ENCODE measurements at regions not wholly inside any gene's neighbourhood (a gene's known extent, or its start where the extent isn't known, plus 50 kb on each side); places are given as distances from the start of the nearest gene placed in this dataset.

DNA sequence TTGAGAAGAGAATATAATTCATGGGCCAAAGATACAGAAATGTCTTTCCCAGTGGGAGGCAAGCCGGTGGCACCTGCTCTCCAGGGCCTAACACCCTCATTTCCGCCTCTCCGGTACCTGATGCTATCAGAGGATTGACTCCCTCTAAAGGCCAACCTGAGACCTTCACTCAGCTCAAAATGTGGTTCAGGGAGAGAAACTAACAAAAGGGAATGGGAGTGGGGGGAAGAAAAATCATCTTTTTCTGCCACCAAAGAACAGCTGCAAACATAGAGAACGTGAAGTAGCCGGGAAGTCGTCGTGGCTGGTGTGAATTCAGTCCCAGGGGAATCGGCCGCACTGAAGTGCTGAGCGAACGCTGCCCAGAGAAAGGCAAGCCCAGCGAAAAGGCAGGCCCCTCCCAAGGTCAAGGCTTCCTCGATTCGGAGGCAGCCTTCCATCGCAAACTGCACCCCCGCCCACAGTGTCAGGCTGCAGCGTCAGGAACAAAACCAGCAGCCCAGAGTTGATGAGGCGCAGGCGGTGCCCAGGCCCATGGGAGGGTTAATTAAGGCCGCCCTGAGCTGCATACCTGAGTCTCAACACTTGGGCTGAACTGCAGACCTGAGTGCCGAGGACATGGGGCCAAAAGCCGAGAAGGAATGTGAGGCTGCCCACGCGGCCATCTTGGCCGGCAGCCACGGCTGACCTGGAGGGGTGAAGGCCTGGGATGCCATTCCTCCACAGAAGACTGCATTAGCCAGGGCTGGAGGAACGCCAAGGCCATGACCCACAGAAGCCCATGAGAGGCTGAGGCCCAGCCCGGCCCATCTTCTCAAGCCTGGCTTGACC lies 160.2 kb downstream of the PSMG1 start:
- peak; percentile 42 for DNase-seq (ENCODE audit: low read depth)

DNA sequence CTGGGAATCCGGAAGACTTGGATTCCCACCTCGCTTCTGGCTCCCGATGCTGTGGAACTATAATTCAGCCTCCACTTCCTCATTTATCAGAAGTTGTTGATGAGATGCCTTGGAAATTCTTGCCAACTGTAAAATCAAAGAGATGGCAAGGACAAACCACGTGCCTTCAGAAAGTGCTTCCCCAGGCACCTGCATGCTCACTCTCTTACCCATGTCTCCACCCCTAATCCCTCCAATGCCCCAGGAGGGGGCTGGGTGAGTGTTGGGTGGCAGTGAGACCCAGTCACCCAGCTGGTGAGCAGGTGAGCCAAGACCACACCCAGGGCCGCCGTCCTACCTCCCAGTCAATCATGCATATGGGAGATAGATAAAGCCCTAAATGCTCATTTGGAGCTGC lies 160.8 kb downstream of the PSMG1 start:
- DNase-seq (ENCODE audit: low read depth) = no peak

DNA sequence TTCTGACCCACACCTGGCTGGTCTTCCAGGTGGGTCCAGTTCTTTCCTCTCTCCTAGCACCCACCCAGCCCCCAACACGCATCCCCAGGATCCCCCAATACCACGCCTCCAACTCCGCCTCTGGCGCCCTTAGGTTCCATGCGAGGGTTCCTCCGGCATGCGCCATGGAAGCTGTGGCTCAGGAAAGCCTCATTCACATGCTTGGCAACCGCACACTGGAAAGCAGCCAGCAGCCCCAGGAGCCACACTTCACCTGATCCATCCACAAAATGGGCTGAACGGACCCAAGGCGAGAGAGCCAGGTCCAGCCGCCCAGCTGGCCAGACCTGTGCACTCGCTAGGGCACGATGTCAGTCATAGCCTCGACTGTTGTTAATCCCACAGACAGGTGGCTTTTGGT lies 161.2 kb downstream of the PSMG1 start:
- DNase-seq (ENCODE audit: low read depth) = no peak

DNA sequence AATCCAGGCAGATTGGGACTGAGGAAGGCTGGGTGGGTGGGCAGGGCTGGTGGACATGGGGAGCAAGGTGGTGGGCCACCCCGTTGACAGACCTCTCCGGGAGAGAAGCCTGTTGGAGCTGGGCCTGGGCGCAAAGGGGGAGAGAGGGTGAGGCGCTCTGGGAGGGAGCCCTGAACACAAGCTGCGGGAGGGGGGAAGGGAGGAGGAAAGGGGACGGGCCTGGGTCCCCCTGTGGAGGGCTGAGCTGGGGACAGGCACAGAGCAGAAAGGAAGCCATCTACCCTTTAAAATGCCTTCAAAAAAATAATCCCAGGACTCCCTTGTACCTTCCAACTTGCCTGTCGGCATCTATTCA lies 161.8 kb downstream of the PSMG1 start:
- no peak for DNase-seq (ENCODE audit: low read depth)

DNA sequence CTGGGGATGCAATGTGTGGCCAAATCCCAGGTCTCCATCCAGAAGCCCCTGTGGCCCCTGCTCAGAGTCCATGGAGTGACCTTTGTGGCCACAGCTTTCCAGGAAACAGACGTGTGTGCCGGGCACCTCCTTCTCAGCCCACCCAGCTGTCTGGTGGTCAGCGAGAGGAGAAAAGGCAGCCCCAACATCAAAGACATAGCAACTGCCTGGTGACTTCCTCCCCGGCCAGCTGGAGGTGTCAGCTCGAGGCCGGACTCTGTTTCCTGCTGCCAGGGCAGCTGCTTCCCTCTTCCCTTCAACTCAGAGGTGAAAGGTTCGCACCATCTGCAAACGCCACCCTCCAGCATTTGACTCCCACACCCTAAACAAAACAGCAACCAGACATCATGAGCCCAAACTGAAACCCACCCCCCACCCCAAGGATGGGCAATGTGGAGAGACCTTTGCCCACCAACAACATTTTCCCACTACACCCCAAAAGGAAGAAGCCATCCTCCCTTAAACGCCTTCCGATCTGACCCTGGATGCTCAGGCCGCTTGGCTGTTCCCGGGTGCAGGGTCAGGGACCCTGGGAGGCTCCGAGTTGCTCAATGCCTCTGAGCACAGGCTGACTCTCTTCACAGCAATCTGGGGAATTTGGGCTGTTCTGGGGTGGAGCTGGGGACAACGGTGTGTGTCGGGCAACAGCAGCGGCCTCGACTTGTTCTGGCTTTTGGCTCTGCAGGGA lies 162.3 kb downstream of the PSMG1 start:
- DNase-seq (ENCODE audit: low read depth) = peak; percentile 89

DNA sequence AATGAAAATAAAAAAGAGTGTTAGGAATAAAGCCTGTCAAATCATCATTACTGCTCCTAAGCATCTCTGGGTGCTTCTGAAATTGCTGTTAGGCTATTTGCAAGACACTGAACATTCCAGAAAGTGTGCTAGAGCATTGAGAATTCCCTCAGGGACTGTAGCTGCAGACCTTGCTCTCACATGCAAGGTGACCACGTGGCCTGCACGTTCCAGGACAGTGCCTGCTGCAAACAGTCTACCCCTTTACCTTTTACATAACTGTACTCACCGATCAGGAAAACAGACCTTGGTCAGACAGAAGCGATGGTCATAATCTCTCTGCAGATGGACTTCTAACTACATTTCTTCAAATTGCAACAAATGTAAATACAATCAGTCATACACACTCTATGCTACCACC lies 164.5 kb downstream of the PSMG1 start:
- DNase-seq (ENCODE audit: low read depth) = no peak

DNA sequence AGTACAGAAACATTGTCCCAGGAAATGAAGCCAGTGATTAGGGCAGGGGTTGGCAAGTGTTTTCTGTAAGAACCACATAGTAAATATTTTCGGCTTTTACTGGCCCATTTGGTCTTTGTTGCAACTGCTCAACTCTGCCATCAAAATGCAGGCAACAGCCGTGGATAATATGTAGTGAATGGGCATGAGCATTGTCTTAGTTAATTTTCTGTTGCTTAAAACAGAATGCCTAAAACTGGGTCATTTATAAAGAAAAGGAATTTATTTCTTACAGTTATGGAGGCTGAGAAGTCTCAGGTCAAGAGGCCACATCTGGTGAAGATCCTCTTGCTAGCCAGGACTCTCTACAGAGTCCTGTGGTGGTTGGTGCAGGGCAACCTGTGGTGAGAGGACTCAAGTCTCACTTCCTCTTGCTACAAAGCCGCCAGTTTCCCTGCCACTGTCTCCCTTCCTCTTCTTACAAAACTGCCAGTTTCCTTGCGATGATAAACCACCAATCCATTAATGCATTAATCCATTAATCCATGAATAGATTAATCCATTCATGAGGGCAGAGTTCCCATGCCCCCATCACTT lies 166.4 kb downstream of the PSMG1 start:
- DNase-seq (ENCODE audit: low read depth) = peak; percentile 69

DNA sequence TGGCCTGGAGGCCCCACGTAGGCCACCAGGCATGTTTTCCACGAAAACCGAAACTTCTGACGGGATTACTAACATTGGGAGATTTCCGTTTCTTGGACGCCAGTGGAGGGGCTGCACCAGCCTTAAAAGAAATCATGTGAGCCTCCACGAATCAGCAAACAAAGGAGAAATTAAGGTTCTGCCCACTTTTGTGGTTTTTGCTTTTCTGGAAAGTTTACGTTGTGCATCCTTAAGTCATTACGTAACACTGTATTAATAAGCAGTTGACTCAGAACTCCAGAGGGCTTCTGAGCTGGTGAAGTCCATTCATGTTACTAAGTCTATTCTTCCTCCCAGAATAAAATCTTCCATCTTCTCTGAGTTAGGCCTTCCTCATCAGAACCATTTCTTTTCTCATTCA lies 168.5 kb downstream of the PSMG1 start:
- DNase-seq (ENCODE audit: low read depth) = peak; percentile 97

DNA sequence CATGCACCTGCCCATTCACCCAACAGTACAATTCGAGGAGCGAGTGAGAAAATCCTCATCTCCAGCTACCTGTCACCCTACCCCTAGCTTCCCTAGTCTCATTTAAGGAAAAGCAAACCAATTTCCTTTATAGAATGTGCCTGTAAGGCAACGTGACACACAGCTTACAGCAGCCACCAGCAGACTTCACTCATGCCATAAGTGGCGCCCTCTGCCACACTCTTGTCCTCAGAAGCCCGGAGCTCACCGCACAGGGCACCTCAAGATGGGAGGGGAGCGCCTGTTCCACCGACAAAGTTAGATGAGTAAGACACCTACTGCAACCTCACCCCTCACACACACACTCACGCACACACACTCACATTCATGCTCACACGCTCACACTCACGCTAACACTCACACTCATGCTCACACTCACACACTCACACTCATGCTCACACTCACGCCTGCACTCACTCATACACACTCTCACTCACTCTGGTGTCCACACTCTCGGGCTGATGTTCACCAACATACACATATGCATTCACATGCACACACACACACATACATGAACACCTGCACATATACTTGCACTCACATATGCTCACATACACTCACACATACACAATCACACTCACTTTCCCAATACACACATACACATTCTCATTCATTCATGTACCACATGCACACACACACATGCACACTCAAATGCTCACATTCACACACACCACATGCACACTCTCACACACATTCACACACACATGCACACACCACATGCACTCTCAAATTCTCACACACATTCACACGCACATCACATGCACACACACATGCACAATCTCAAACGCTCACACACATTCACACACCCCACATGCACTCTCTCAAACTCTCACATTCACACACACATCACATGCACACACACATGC lies 170.7 kb downstream of the PSMG1 start:
- peak; percentile 6 for DNase-seq (ENCODE audit: low read depth)

DNA sequence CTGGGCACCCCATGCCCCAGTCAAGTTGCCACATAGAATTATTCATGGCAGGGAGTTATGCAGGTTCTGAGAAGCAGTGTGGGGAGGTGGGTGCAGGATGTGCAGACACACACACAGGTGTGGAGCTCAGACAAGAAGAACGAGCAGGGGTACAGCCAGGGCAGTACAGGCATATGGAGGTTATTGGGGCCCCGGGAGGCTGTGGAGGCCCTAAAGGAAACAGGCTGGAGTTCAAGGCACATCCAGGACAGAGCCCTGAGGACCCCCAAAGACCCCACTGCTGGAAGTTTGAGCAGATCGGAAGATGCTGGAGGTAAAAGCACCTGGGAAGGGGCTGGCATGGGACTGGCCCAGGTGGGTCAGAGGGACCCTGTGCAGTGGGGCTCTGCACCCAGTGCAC lies 171.3 kb downstream of the PSMG1 start:
- no peak for DNase-seq (ENCODE audit: low read depth)

DNA sequence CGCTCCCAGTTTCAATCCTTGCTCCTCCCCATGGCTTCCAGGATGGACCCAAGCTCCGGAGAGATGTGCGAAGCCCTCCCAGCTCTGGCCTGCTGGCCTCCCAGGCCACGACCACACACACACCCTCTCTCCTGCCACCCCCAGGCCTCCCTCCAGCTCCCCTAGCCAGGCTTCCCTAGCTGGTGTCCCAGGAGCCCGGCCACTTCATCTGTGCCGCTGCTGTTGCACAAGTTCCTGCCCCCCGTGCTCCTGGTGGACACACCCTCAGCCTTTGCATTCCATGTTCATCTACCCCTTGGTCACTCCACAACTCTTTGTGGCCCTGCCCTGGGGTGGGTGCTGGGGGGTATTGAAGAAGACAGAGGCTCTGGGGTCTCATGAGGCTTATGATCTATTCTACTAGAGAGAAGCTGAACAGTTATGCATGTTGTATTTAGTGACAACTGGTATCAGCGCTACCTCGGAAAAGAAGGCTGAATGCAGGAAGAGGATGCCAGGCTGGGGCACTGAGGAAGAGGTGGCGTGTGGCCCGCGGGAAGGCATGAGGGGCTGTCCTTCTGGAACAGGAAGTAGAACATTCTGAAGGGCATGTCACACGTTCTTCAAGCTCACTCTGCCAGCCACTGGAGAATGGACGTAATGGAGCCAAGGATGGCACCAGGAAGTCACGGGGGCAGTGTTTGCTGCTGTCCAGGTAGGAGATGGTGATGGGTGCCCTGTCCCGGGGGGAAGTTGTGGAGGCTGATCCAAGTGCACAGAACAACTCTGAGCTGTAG lies 172.4 kb downstream of the PSMG1 start:
- DNase-seq (ENCODE audit: low read depth) = no peak

DNA sequence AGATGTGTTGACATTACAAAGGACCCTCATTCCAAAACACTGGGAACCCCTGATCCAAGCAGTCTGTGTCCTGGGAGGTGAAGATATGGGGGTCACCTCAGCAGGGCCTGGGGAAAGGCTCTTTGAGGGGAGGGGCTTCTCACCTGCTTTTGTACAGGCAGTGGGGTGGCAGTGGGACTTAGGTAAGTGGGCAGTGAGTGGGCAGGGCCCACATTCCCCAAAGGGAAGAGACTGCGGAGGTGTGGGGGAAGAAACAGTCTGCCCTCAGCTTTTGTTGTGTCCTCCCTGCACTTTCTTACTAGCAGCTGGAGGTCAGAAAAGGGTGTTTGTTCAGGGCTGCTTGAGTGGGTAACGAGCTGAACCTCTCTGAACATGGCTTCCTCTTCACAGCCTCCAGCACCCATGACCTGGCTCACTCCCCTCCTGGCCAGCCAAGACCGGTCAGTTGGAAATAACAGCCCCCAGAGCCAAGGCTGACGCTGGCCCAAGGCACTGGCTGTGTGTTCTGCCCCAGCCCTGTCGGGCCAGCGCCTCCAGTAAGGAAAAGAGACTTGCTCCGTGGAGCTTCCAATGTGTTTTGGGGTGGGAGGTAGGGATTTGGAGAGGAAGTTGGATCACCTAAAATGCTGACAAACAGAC lies 173.5 kb downstream of the PSMG1 start:
- DNase-seq (ENCODE audit: low read depth) = no peak

DNA sequence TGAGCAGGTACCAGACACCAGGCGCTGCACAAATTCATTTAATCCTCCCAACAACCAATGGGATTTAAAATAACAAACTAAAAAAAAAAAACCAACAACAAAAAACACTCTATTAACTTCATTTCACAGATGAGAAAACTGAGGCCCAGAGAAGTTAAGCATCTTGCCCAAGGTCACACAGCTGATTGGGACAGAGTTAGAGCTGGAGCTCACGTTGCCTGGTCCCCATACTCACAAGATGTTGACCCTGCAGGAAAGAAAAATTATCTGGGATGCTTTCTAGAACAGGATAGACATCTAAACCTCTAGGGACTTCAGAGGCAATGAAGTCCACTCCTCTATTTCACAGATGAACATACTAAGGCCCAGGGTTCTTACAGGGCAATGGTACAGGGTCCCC lies 175.3 kb downstream of the PSMG1 start:
- DNase-seq (ENCODE audit: low read depth) = no peak

DNA sequence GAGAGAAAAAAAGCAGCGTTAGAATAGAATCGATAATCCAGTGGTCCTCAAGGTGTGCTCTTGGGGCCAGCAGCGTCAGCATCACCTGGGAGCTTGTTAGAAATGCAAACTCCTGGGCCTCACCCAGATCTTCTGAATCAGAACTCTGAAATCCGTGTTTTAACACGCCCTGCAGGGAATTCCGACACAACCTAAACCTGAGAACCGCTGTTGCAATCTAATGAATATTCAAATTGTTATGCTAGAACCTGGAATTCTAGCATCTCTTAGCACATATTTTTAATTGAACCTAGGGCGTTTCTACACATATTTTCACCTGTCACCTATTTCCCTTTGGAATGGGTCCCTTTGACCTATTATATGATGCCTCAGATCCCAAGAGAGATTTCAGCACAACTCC lies 175.7 kb downstream of the PSMG1 start:
- DNase-seq (ENCODE audit: low read depth) = no peak

DNA sequence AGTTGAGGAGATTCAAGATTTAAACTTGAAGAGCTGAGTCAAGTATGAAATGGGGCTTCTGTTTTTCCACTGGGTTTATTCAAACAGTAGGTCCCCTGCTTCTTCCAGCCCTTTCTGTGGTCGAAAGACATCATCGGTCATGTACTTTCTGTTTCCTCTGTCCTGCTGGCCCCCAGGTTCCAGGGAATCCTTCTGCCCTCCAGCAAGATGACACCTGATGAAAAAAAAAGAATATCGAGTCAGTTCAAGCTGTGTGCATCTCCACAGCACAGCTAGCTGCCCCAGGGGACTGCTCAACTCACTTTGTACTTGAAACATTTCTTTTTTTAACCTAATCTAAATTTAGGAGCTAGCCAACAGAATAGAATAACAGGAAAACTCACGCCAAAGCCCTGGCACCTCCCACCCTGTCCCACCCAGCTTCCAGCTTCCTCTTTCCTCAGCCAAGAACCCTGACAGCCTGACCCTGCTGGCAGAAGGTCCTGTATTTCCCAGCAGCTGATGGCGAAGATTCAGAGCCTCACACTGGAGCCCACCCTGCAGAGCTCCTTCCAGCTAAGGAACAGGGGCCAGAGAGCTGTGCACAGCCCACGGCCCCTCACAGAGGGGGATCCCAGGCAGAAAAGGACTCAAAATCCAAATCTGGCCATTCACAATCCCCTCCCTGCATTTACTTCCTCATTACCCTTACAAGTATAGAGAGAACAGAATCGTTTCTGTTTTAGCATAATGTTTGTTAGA lies 176.5 kb downstream of the PSMG1 start:
- DNase-seq (ENCODE audit: low read depth) = no peak

DNA sequence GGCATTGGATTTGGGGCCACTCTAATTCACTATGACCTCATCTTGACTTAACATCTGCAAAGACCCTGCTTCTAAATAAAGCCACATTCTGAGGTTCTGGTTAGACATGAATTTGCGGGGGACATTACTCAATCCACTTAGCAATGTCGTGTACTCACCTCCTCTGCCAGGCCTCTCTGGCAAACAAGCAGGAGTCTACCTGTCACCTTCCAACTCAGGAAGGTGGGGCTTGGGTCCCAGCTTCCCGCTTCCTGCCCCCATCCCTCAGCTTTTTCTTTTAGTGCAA lies 177.8 kb downstream of the PSMG1 start:
- no peak for DNase-seq (ENCODE audit: low read depth)

DNA sequence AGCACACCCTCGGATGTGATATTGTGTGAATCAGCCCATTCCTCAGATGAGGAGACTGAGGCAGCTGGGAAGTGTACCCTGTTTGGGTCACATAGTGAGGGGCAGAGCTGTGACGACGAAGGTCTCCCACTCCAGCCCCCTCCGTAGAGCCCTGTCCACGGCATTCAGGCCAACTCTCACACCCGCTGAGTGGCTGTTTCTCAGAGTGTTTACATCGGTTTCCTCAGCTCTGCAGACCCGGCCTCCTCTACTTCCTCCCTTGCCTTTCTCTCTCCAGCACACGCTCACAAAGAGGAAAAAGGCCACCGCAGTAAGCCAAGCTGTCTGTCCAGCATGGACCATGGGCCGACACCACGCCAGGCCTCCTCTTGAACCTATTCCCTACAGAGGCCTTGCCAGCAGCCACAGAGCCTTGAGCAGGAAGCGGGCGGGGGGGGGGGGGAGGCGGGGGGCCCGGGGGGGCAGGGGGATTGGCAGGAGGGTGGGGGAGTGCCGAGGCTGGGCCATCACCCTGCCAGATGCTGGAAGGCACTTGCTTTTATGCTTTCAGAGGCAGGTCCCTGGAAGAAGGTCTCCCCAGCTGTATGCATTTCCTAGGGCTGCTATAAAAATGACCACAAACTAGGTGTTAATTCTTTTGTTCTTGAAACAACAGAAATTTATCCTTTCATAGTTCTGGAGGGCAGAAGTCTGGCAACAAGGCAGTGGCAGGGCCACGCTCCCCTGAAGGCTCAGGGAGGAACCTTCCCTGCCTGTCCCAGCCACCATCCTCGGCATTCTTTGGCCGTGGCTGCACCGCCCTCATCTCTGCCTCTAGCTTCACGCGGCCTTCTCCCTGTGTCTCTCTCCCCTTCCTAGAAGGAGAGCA lies 178.4 kb downstream of the PSMG1 start:
- peak; percentile 59 for DNase-seq (ENCODE audit: low read depth)

DNA sequence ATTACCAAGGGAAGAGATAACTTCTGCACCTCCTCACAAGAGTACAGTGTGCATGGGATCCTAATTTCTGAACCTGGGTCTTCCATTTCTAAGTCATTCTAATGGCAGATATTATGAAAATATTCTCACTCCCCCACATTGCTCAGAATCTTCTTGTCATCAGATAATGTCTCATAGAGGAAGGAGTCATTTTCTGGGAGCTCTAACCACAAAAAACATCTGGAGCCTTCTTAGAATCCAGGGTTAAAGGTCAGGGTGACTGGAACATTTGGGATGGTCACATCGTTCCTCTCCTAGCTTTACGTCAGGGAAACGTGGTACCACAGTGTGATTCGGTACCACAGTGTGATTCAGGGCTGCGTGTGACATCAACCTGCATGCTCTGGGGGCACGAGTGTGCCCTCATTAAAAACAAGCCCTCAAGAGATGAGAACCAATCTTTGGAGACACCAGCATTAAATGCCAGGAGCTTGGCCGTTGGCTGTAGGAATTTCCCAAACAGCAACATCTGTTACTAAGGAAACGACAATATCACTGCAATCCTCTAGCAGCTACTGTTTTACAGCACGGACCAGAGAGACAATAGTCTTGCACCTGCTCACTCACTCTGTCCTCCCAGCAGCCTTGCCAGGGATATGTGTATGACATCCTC lies 179.1 kb downstream of the PSMG1 start:
- DNase-seq (ENCODE audit: low read depth) = peak; percentile 74

DNA sequence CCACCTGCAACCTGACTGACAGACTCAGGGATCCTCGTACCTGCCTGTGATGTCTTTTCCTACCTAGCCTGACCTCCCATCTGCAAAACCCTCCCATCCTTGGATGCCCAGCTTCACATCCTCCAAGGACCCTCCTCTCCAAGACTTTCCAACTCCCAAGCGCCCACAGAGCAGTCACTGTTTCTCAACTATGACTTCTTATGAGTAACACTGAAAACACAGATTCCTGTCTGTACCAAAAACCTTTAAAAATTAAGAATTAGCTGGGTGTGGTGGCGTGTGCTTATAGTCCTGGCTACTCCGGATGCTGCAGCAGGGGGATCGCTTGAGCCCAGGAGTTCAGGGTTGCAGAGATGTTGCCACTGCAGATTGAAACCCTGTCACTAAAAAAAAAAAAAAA lies 181.9 kb downstream of the PSMG1 start:
- DNase-seq (ENCODE audit: low read depth) = no peak

Data from EH (cell line).